Activated CD4-positive, alpha-beta T cell treated with anti-CD3 and anti-CD28 coated beads, Interleukin-2, amount 10 ng/mL, durations not matched to agents 24 days and 14 days (primary cell): ENCODE measurements at regions not wholly inside any gene's neighbourhood (a gene's known extent, or its start where the extent isn't known, plus 50 kb on each side); places are given as distances from the start of the nearest gene placed in this dataset.

Source experiments
- DNase-seq: peaks from one replicate; pipeline ENCODE4 v3.0.0; 2022
- H3K27ac Mint-ChIP-seq: one replicate; pipeline ENCODE4 v1.8.0; 2022; ENCODE audit warnings: mild to moderate bottlenecking, mixed read lengths
- H3K27me3 Mint-ChIP-seq: one replicate; pipeline ENCODE4 v1.8.0; 2022; ENCODE audit warnings: mixed read lengths
- H3K36me3 Mint-ChIP-seq: one replicate; pipeline ENCODE4 v1.8.0; 2022; ENCODE audit warnings: low read depth, mild to moderate bottlenecking, mixed read lengths
- H3K4me1 Mint-ChIP-seq: one replicate; pipeline ENCODE4 v1.8.0; 2021; ENCODE audit warnings: mixed read lengths
- H3K4me3 Mint-ChIP-seq: one replicate; pipeline ENCODE4 v1.8.0; 2022; ENCODE audit warnings: mild to moderate bottlenecking, moderate library complexity, mixed read lengths
- H3K9me3 Mint-ChIP-seq: one replicate; pipeline ENCODE4 v1.8.0; 2021; ENCODE audit warnings: mixed read lengths
- intact Hi-C: fragments of 100-400 bp; cut with micrococcal nuclease; formaldehyde crosslinking; loops from one replicate; pipeline ENCODE4 v1.15.1; 2023

DNA sequence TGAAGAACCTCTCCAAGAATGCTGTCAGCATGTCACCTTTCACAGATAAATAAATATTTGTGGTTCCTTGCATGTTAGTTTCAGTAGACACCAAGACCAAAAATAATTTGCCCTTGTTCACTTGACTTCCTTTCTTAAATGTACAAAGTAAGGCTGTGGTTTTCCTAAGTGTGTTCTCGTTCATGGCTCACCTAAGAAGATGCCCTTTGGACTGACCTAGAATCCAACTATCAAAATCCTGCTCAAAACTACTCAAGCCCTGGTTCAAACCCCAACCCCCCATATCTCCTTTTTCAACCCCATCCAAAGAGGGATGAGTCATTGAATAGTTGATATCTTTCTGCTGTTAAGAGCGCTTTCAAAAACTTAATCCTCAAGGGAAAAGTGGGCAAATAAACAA is 247.8 kb upstream of the ZNF507 start:
- no peak overlapping the region for H3K27ac Mint-ChIP-seq
- H3K9me3 Mint-ChIP-seq, result peaks cover 6% of the 10 kb centered on the region
- no peak for DNase-seq
- no peaks in the 10 kb centered on the region for H3K4me1 Mint-ChIP-seq
- intact Hi-C loops, result no loop called here
- no peaks in the 10 kb centered on the region for H3K27me3 Mint-ChIP-seq
- H3K4me3 Mint-ChIP-seq, result no peak overlapping the region
- no peaks in the 10 kb centered on the region for H3K36me3 Mint-ChIP-seq

DNA sequence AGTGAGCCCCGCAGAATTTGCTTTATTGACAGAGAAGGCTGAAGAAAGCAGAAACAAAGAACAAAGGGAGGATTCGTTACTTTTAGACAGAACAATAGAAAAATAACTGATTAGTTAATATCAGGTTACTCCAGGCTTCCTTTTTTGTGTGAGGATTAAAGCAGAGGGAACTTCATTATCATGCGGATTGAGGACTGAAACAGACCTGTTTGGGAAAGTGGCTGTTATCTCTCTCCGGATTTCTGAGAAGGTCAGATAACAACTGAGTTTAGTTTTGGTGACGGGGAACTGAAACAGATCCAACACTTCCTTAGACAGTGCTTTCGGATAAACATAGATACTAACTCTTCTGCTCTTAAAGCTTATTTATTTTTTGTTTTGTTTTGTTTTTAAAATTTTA is 246.4 kb upstream of the ZNF507 start:
- peaks cover 6% of the 10 kb centered on the region for H3K9me3 Mint-ChIP-seq
- intact Hi-C loops, result no loop called here
- H3K27ac Mint-ChIP-seq, result no peak overlapping the region
- no peak overlapping the region for H3K4me3 Mint-ChIP-seq
- no peaks in the 10 kb centered on the region for H3K27me3 Mint-ChIP-seq
- no peaks in the 10 kb centered on the region for H3K36me3 Mint-ChIP-seq
- no peak for DNase-seq
- H3K4me1 Mint-ChIP-seq, result no peaks in the 10 kb centered on the region

- H3K27me3 Mint-ChIP-seq, result peaks cover 2% of the 10 kb centered on the region
- intact Hi-C loops, result no loop called here
- no peaks in the 10 kb centered on the region for H3K4me1 Mint-ChIP-seq
- DNase-seq, result no peak
- no peaks in the 10 kb centered on the region for H3K36me3 Mint-ChIP-seq
- peaks cover 6% of the 10 kb centered on the region for H3K9me3 Mint-ChIP-seq
- no peak overlapping the region for H3K4me3 Mint-ChIP-seq
- H3K27ac Mint-ChIP-seq, result no peak overlapping the region
These were observed 244.2 kb upstream of the ZNF507 start for GRCh38 chr19:32101206-32101605.

- Mint-ChIP-seq H3K4me3 (no peak overlapping the region), H3K36me3 (no peaks in the 10 kb centered on the region), H3K9me3 (peaks cover 6% of the 10 kb centered on the region), H3K27ac (no peak overlapping the region), H3K27me3 (peaks cover 2% of the 10 kb centered on the region), H3K4me1 (no peaks in the 10 kb centered on the region)
- DNase-seq, result no peak
- intact Hi-C loops, result no loop called here
These were observed 241.9 kb upstream of the ZNF507 start for GRCh38 chr19:32103541-32103940.

- peaks cover 6% of the 10 kb centered on the region for H3K9me3 Mint-ChIP-seq
- no peak for DNase-seq
- H3K4me1 Mint-ChIP-seq, result no peaks in the 10 kb centered on the region
- peaks cover 2% of the 10 kb centered on the region for H3K27me3 Mint-ChIP-seq
- intact Hi-C loops, result no loop called here
- no peaks in the 10 kb centered on the region for H3K36me3 Mint-ChIP-seq
- no peak overlapping the region for H3K4me3 Mint-ChIP-seq
- H3K27ac Mint-ChIP-seq, result no peak overlapping the region
These were observed 241.1 kb upstream of the ZNF507 start for GRCh38 chr19:32104153-32104849.

DNA sequence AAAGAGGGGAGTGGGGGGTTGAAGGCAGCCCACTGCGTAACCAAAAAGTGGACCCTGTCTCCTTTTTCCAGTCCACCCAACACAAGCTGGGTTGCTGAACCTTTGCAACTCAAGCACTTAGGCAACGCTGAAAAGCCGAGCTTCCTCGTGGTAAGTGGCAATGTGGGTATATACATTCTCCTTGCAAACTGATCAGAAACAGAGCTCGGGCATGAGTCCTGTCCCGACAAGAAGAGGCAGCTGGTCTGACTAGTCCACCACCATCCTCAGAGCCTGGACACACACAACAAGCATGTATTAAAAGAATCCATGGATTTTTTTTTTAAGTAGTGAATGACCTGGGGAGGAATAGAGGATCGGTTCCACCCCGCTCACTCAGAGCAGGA is 240.6 kb upstream of the ZNF507 start:
- Mint-ChIP-seq H3K27me3 (peaks cover 2% of the 10 kb centered on the region), H3K27ac (no peak overlapping the region), H3K9me3 (peaks cover 4% of the 10 kb centered on the region), H3K36me3 (no peaks in the 10 kb centered on the region), H3K4me3 (no peak overlapping the region), H3K4me1 (no peaks in the 10 kb centered on the region)
- no peak for DNase-seq
- intact Hi-C loops, result no loop called here

- Mint-ChIP-seq H3K4me3 (no peak overlapping the region), H3K9me3 (no peaks in the 10 kb centered on the region), H3K27ac (no peak overlapping the region), H3K36me3 (no peaks in the 10 kb centered on the region), H3K27me3 (peaks cover 2% of the 10 kb centered on the region), H3K4me1 (no peaks in the 10 kb centered on the region)
- DNase-seq, result no peak
- intact Hi-C loops, result no loop called here
These were observed 239.7 kb upstream of the ZNF507 start for GRCh38 chr19:32105527-32106310.

GRCh38 chr19:32122258-32122657 is 223.2 kb upstream of the ZNF507 start:
- Mint-ChIP-seq H3K36me3 (no peaks in the 10 kb centered on the region), H3K9me3 (peaks cover 3% of the 10 kb centered on the region), H3K4me3 (no peak overlapping the region), H3K27ac (no peak overlapping the region), H3K4me1 (no peaks in the 10 kb centered on the region), H3K27me3 (no peaks in the 10 kb centered on the region)
- intact Hi-C loops, result no loop called here
- DNase-seq, result no peak

DNA sequence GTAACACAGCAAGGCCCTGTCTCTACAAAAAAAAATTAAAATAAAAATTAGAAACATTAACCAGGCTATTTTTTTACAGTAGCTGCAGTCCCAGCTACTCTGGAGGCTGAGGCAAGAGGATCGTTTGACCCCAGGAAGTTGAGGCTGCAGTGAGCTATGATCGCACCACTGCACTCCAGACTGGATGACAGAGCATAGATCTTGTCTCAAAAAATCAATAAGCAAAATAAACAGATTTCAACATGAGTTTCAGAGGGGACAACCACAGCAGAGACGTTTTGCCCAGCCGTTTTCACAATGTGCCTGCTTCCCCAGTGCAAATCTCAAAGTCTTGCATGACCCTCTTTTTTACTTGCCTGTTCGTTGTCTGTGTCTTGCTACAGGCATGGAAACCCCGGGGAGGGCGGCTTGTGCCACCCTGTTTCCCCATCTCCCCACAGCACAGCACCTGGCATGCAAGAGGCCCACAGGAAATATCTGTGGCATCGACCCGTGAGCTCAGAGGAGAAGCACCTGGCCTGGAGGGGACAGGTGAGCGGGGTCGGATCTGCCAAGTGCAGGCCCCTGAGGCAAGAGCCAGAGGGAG is 222.0 kb upstream of the ZNF507 start:
- DNase-seq, result no peak
- H3K4me3 Mint-ChIP-seq, result no peak overlapping the region
- H3K36me3 Mint-ChIP-seq, result no peaks in the 10 kb centered on the region
- H3K27ac Mint-ChIP-seq, result no peak overlapping the region
- H3K27me3 Mint-ChIP-seq, result no peaks in the 10 kb centered on the region
- H3K4me1 Mint-ChIP-seq, result no peaks in the 10 kb centered on the region
- intact Hi-C loops, result no loop called here
- peaks cover 3% of the 10 kb centered on the region for H3K9me3 Mint-ChIP-seq

DNA sequence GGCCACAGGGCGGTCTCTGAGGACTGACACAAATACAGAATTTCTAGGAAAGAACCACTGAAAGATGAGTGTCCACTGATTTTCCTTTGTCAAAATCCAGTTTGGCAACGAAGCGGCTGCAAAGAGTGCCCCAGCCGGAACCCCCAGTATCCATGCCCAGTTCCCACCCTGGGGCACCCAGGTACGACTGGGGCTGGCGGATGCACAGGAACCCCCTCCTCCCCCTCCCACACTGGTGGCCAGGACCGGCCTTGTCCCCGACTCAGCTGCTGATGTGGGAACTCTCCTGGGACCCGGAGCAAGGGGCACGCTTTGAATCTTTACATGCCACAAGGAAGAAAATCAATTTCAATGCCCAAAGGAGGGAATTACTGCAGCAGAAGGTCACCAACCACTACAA is 220.8 kb upstream of the ZNF507 start:
- Mint-ChIP-seq H3K27ac (no peak overlapping the region), H3K4me1 (no peaks in the 10 kb centered on the region), H3K4me3 (no peak overlapping the region), H3K9me3 (no peaks in the 10 kb centered on the region), H3K36me3 (no peaks in the 10 kb centered on the region), H3K27me3 (no peaks in the 10 kb centered on the region)
- DNase-seq, result no peak
- intact Hi-C loops, result no loop called here

GRCh38 chr19:32129141-32129540 is 216.3 kb upstream of the ZNF507 start:
- no peaks in the 10 kb centered on the region for H3K27me3 Mint-ChIP-seq
- peak; percentile 25 for DNase-seq
- no peaks in the 10 kb centered on the region for H3K4me1 Mint-ChIP-seq
- no peaks in the 10 kb centered on the region for H3K36me3 Mint-ChIP-seq
- H3K4me3 Mint-ChIP-seq, result no peak overlapping the region
- no peak overlapping the region for H3K27ac Mint-ChIP-seq
- intact Hi-C loops, result no loop called here
- H3K9me3 Mint-ChIP-seq, result no peaks in the 10 kb centered on the region

DNA sequence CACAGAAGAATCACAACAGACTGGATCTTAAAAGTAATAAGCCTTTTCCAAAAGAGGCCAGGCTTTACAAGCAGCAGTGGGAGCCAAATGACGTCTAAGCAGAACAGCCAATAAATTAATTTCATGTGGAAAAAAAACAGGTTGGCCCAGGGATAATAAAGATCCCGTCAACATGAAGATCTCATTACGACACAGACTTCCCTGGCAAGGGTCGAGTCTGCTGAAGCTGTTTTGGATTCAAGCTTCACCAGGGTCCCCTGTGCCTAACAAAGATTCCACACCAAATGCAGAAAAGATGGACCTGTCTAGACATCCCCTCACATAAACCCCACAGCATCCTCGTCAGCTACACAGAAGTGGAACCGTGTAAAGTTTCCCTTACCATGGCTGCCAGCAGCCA is 215.1 kb upstream of the ZNF507 start:
- Mint-ChIP-seq H3K36me3 (no peaks in the 10 kb centered on the region), H3K27me3 (no peaks in the 10 kb centered on the region), H3K9me3 (no peaks in the 10 kb centered on the region), H3K4me3 (no peak overlapping the region), H3K27ac (no peak overlapping the region), H3K4me1 (no peaks in the 10 kb centered on the region)
- intact Hi-C loops, result no loop called here
- DNase-seq, result peak; percentile 35

- H3K9me3 Mint-ChIP-seq, result no peaks in the 10 kb centered on the region
- no peaks in the 10 kb centered on the region for H3K27me3 Mint-ChIP-seq
- H3K4me1 Mint-ChIP-seq, result no peaks in the 10 kb centered on the region
- H3K36me3 Mint-ChIP-seq, result no peaks in the 10 kb centered on the region
- H3K27ac Mint-ChIP-seq, result no peak overlapping the region
- DNase-seq, result no peak
- intact Hi-C loops, result no loop called here
- H3K4me3 Mint-ChIP-seq, result no peak overlapping the region
These were observed 214.4 kb upstream of the ZNF507 start for GRCh38 chr19:32131005-32131404.

DNA sequence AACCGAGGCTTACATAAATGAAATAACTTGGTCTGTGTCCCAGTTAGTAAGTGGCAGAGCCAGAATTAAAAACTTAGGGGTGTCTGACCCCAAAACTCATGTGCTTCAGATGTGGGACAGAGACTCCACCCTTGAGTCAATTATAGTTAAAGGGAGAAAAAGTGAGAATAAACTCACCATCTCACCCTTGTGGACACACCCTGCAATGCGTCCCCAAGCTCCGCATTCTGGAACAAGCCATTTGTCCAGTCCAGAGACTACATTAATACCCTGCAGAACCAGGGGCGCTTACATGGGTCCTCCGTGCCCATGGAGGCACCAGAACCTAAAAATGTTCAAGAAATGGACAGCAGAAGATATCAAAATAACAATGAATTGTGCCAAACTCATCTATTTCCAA is 207.0 kb upstream of the ZNF507 start:
- Mint-ChIP-seq H3K27me3 (no peaks in the 10 kb centered on the region), H3K4me3 (no peak overlapping the region), H3K36me3 (no peaks in the 10 kb centered on the region), H3K9me3 (no peaks in the 10 kb centered on the region), H3K4me1 (no peaks in the 10 kb centered on the region), H3K27ac (no peak overlapping the region)
- no peak for DNase-seq
- intact Hi-C loops, result no loop called here
